ENCODE measurements at regions not wholly inside any gene's neighbourhood (a gene's known extent, or its start where the extent isn't known, plus 50 kb on each side); places are given as distances from the start of the nearest gene placed in this dataset.

- no peak for DNase-seq (ENCODE audit: low read depth)
Observed at GRCh38 chrX:39174241-39174771, 373.0 kb downstream of the MID1IP1 start.

GRCh38 chrX:39174772-39175417 lies 373.6 kb downstream of the MID1IP1 start:
- DNase-seq (ENCODE audit: low read depth), result no peak

GRCh38 chrX:39175418-39176057 lies 374.3 kb downstream of the MID1IP1 start:
- no peak for DNase-seq (ENCODE audit: low read depth)

- DNase-seq (ENCODE audit: low read depth), result no peak
Observed at GRCh38 chrX:39176105-39176504, 374.8 kb downstream of the MID1IP1 start.

GRCh38 chrX:39189431-39189830 lies 388.2 kb downstream of the MID1IP1 start:
- no peak for DNase-seq (ENCODE audit: low read depth)

- DNase-seq (ENCODE audit: low read depth), result no peak
Observed at GRCh38 chrX:39194673-39195072, 393.4 kb downstream of the MID1IP1 start.

- no peak for DNase-seq (ENCODE audit: low read depth)
Observed at GRCh38 chrX:39195156-39195555, 393.9 kb downstream of the MID1IP1 start.

GRCh38 chrX:39196192-39197102 lies 395.2 kb downstream of the MID1IP1 start:
- DNase-seq (ENCODE audit: low read depth), result no peak

- no peak for DNase-seq (ENCODE audit: low read depth)
Observed at GRCh38 chrX:39199429-39199828, 398.2 kb downstream of the MID1IP1 start.

- no peak for DNase-seq (ENCODE audit: low read depth)
Observed at GRCh38 chrX:39201305-39201990, 400.2 kb downstream of the MID1IP1 start.

GRCh38 chrX:39202641-39203040 lies 401.4 kb downstream of the MID1IP1 start:
- DNase-seq (ENCODE audit: low read depth), result no peak

- DNase-seq (ENCODE audit: low read depth), result no peak
Observed at GRCh38 chrX:39203427-39203826, 402.2 kb downstream of the MID1IP1 start.

GRCh38 chrX:39204353-39204752 lies 403.1 kb downstream of the MID1IP1 start:
- DNase-seq (ENCODE audit: low read depth), result no peak

- no peak for DNase-seq (ENCODE audit: low read depth)
Observed at GRCh38 chrX:39204945-39205344, 403.7 kb downstream of the MID1IP1 start.

GRCh38 chrX:39205467-39205866 lies 404.2 kb downstream of the MID1IP1 start:
- DNase-seq (ENCODE audit: low read depth), result no peak

- DNase-seq (ENCODE audit: low read depth), result no peak
Observed at GRCh38 chrX:39206399-39207145, 405.3 kb downstream of the MID1IP1 start.

- DNase-seq (ENCODE audit: low read depth), result no peak
Observed at GRCh38 chrX:39211501-39211900, 410.2 kb downstream of the MID1IP1 start.

- no peak for DNase-seq (ENCODE audit: low read depth)
Observed at GRCh38 chrX:39212456-39212855, 411.2 kb downstream of the MID1IP1 start.

- no peak for DNase-seq (ENCODE audit: low read depth)
Observed at GRCh38 chrX:39214387-39215126, 413.3 kb downstream of the MID1IP1 start.

- no peak for DNase-seq (ENCODE audit: low read depth)
Observed at GRCh38 chrX:39220952-39221351, 419.7 kb downstream of the MID1IP1 start.

All from activated gamma-delta T cell treated with anti-CD3 and anti-CD28 coated beads, Interleukin-2, amount 50 U/mL, for 16 hours (primary cell).